Colon (tissue), 2 donors: ENCODE measurements at regions not wholly inside any gene's neighbourhood (a gene's known extent, or its start where the extent isn't known, plus 50 kb on each side); places are given as distances from the start of the nearest gene placed in this dataset.

Source experiments
- FAIRE-seq: peaks from 2 replicates; lab custom pipeline; 2012; peaks lifted over from hg19 to GRCh38; lab: Jason Lieb, UNC
- donor health status: control.
- donor health status: control.

DNA sequence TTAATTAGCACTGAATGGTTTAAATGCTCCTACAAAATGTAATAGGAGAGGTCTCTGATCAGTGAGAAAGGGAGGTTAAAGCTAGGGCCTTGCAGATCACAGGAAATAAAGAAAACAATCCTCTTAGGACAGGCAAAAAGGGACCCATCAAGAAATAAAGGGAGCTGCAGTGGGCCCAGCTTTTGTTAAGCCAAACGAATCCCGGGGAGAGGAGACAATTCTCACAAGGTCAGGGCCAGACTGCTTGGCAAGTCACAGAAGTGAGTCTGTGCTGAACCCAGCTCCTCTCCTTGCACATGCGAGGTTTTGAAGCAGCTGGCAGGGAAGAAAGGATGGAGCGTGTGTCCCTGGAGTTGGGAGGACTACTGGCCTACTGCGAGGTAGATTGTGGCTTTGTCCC, 285.8 kb downstream of the COG6 start:
- FAIRE-seq, result no peak

DNA sequence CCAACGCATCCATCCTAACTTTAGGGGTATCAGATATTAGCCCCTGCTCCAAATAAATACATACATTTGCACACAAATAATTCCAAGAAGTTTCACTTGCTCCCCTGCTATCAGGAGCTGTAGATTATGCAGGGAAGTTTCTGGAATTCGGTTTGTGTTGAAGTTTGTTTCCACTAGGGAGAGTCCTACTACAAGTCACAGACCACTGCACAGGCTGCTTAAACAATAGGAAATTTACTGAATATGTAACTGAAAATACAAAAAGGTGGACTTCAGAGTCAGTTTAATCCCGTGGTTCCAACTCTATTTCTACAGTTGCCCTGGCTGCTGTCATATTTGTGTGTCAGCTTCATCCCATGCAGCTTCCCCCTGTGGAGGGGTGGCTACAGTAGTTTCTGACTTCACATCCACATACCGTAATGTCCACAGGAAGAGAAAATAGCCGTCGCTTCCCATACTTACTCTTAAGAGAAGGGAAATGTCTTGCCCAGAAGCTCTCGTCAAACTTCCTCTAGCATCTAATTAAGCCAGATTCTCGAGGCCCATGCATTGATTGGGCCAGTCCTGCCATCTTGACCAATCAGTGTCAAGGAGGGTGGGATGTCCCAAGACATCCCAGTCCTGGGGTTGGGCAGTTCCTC, 286.6 kb downstream of the COG6 start:
- no peak for FAIRE-seq

DNA sequence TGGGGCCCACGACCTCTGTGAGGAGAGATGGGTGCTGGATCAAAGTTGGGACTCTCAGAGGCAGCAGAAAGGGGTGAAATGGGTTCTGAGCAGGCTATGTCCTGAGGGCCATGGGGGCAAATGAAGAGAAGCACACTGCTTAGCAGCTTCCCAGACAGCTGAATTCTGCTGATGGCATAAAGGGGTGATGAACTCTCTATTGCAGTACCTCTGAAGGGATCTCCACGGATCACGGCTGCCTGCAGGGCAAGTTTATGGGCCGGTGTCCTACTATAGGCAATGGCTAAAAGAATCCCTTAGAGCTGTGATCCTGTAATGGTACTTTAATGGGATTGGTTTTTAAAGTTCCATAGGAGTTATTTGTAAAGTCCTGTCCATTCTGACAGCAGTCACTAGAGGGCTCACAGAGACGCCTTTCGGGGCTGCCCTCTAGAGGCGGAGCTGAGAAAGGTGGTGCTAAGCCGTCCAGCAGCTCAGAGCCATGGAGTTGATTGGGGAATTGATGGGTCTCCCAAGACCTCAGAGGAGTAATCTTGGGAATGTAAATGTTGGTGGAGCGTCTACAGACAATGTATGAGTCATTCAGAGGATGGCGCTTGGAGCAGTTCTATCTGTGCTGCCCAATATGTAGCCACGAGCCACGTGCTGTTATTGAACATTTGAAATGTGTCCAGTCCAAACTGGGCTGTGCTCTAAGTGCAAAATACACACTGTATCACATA, 287.3 kb downstream of the COG6 start:
- FAIRE-seq, result no peak

DNA sequence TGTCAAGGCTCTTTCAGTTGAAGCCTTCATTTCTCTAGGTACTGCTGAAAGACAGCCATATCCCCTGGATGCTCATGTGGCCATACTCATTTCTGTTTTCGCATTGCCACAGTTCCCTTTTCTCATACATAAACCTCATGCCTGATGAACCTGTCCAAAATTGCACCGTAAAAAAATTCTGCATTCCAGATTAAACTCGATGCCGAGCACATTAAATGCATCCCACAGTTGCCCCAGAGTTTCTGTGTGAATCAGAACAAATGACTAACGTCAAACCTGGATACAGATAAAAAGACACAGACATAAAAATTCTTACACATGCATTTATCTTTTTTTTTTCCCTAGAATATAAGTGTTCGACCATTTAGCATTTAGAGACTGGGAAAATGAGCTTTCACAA, 288.2 kb downstream of the COG6 start:
- FAIRE-seq, result no peak

DNA sequence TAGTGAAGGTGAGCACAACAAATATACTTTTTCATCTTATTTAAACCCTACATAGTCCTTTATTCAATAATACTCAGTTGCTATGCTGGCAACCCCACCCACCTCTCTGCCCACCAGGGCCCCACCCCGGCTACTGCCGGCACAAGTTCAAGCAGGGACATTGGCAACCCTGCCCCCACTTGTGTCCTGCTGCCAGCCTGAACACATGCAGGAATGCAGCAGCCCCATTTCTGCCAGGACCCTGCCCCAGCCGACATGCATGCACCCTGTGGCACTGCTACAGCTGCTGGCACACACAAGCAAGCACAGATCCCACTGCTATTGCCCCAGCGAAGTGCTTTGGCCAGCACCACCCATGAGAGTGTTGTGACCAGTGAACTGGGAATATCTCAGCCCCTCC, 289.8 kb downstream of the COG6 start:
- FAIRE-seq, result no peak

DNA sequence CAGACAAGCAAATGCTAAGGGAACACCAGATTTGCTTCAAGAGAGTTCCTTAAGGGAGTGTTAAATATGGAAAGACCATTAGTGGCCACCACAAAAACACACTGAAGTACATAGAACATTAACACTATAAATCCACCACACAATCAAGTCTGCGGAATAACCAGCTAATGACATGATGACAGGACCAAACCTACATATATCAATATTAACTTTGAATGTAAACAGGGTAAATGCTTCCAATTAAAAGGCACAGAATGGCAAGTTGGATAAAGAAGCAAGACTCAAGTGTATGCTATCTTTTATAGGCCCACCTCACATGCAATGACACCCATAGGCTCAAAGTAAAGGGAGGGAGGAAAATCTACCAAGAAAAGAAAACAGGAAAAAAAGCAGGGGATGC, 291.3 kb downstream of the COG6 start:
- no peak for FAIRE-seq

DNA sequence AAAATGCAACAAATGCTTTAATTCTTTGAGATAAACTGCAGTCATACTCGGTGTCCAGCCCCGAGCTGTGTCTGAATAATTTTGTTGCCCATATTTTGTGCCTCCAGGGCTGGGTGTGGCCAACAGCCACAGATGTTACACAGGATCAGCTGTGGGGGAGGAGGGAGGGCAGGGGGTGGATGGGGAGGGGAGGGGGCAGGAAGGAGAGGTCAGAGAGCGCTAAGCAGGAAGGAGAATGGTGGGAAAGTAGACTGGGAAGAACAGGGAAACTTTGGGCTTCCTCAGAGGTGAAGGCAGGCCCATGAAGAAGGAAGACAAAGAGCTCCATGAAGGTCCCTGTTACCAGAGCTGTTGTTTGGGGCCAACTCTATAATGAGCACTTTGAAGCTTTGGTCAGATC, 295.8 kb downstream of the COG6 start:
- no peak for FAIRE-seq

DNA sequence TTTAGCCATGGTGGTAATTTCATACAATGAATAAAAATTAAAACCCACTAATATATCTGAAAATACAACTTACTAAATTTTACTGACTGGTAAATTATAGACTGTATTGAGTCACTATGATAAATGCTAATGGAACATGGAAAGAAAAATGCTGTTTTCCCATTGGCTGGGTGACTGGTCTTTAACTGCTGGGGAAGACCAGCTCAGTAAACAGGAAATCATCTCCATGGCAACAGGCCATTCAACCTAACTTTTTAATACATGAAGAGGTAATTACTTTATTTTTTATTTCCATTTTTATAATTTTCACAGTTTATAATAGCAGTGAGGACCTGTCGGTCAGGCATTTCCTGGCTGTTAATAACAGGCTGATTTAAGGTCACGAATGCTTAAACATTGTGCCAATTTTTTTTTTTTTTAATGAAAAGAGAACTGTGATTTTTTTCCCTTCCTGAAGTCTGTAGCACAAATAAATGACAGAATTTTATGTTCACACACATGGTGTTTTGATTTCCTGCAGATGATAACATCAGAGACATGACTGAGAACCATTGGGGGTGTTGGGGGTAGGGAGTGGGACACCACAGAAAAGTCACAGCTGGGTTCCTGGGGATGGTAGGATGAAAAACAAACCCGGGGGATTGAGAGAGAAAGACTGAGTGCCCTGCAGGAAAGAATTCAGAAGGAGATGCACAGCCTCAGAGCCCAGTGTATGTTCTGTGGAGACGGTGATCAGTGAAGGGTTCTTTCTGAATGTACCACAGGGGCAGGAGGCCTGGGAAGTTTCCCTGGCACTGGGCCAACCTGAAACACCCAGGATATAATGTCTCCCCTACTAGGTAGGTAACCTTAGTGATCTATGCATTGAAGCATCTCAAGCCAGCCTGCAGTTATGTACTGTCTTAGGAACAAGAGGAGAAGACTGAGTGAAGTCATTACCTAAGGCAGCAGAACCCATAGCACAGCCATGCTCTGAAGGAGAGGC, 297.1 kb downstream of the COG6 start:
- FAIRE-seq, result no peak

DNA sequence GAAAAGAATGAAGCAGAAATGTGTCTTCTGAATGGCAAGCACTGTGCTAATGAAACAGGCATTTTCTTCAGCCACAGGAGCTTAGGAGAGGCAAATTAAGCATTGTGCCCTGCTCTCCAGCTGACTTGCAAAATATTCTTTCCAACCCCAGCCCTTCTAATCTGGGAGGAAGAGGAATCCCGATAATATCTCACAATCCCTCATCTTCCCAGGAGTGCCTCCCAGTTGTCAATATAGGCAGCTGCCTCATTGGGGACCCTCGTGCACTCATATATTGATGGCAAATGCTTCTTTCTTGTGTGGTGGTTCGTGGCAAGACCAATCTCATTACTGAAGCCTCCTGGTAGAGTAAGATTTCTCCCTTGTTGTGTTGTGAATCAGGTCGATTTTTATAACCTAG, 299.0 kb downstream of the COG6 start:
- no peak for FAIRE-seq

DNA sequence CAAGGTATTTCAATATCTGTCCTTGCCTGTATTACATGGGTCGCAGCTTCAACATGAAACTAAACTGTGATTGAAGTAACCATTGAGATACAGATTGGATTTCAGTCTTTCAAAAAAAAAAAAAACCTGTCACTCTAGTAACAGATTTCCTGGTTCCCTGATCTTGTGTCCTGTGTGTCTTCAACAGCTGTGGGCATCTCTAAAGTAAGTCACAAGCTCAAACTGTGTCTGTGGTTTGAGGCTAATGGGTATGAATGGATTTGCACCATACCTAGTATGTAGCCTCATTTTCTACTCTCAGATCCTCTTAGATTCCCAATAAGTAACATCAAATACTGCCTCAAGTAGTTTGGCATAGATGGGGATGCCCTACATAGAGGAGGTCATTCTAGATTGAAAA, 300.1 kb downstream of the COG6 start:
- no peak for FAIRE-seq

DNA sequence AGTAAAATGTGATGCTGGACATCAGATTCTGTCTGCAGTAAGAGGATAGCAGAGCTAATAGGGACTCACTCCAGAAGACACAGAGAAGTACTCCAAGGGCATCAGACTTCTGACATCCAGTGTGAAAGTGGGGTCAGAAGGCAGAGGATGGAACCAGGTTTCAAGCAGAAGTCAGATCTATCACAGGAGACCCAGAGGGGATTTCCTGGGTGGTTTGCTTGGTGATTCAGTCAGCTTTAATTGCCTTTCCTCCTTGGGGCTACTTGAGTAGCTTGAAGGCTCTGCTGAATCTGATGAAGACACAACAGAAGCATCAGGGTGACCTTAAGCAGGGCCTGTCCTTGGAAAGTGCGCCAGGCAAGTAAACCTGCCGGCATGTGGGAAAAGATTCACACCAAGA, 300.6 kb downstream of the COG6 start:
- FAIRE-seq, result no peak

DNA sequence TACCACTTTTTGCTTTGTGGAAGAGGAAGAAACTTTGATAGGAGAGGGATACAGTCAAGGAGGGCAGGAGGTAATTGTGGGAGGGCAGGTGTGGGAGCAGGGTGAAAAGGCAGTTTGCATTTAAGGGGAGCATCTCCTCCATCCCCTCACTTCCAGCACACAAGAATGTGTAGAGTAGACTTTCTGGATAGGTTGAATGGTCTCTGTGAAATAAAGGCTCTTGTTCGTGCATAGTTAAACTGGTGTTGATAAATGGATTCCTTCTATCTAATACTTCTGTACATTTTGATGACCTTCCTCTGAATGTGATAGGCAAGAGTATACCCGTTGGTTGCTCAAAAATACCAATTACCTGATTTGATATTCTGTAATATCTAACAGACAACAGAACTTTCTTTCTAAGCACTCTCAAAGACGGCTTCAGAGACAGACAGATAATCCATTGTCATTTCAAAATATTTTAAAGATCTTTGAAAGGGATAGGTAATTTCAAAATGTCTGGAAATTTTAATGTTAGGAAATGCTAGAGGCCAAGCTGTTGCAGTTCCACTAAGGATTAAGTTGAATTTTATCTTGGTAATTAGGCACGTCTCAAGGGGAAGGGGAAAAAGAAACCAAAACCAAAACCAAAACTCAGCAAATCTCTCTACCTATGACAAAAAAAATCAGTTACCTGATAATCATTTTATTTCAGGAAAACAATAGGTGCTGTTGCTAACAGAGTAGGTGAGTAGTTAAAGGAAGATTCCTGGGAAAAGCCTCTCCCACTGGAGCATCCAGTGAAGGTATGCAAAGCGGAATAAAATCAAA, 302.6 kb downstream of the COG6 start:
- no peak for FAIRE-seq

DNA sequence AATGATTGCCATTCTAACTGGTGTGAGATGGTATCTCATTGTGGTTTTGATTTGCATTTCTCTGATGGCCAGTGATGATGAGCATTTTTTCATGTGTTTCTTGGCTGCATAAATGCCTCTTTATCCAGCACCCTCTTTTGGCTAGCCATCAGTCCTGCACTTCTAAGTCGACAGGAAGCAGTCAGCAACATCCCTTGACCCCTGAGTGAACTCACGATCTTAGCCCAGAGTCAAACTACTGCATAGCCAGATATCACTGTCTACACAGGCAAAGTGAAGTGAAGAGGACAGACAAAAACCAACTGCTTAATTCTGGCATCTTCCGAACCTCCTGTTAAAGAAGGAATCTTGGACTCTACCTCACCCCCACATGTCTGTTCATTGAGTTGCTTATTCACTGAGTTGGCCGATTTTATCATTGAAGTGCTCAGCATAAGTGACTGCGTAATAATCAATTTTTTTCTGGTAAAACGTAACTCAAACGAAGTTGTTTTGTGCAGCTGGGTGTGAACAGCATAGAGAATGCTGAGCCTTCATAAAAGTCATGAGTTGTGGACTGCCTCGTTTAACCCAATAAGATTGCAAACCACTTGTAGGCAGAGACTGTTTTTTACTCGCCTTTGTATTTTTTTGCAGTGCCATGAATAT, 304.2 kb downstream of the COG6 start:
- no peak for FAIRE-seq

DNA sequence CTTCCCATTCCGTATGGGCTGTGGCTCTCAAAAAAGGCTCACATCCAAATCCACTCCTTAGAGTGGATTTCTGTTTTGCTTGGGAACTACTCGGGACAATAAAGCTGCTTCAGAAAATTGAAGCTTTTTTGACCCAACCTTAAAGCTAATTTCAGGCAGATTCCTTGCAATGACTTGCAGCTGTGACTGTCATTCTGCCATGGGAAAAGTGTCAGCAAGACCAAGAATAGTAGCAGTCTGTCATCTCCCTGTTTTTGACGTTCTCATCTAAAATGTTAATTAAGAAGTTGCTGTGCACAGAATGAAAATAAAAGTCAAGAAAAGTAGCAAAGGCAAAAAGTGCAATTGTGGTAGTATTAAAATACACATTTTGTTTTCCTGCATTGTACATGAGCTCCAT, 304.7 kb downstream of the COG6 start:
- FAIRE-seq, result no peak

DNA sequence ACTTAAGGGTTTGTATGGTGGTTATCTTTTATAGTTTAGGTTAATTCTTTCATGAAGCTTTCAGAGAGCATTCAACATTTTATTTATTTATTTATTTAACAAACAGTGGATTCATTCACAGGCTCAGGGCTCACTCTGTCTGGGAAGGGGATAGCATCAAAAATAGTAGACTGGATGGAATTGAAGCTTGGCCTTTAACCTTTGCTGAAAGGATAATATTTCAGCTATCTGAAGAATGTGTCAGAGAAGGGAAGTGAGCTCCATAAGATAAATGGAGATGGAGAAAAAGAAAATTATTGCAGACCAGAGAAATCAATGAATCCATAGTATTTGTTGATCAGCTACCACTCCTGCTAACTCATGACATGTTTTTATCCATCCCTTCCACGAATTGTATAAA, 305.6 kb downstream of the COG6 start:
- FAIRE-seq, result no peak

DNA sequence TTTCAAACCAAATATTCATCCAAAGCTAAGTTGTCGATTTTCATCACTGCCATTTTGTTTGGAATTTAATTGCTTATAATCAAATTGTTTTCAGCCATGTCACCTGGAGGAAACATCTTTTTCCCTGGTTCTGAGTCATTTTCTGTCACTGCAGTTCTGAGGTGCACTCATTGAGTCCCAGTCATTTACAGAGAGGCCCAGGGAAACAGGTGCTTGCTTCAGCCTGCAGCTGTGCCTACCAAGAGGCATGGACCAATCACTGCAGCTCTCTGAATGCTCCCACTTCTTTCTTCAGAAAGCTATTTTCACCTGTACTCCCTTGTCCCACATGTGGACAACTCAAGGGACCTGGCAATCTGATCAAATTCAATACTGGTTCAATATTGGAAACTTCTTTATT, 308.1 kb downstream of the COG6 start:
- FAIRE-seq, result no peak

DNA sequence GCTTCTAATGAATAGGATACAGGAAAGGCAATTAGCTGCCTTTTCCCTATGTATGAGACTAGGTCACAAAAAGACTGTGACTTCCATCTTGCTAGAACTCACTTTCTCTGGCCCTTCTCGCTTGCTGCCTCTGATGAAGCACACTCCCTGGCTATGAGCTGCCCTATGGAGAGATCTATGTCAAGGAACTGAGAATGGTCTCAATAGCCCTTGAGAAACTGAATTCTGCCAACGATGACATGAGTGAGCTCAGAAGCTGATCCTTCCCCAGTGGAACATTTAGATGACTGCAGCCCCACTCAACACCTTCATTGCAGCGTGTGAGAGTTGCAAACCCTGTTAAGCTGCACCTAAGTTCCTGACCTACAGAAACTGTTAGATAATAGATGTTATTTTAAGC, 309.8 kb downstream of the COG6 start:
- FAIRE-seq, result no peak

DNA sequence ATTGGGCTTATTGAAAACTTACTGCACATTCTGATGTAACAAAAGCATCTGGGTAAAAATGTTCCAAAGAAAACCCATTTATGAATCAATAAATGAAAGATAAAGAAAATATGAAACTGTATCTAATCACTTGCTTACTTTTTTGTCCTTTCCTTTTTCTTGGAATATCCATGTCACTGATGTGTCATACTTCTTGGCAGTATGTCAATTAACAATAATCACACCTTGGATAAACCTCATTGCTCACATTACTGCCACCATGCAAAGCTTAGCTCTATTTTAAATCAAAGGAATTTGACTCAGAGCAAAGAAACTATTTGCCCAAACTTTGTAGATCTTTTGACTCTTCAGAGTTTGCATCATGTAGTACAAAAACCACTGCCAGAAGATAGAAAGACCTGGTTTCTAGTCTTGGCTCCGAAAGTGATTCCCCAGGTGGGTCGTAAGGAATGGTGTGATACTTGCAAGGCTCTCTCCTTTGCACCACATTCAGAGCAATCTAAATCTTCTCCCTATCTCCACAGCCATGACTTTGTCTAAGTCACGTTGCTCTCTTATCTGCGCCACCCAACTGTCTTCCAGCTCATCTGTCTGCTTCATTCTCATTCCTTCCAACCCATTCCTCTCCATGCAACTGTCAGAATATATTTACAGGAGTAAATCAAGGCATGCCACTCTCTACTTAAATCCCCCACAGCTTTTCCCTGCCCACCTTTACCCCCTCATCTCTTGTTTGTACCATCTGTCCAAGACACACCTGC, 311.9 kb downstream of the COG6 start:
- FAIRE-seq, result no peak

DNA sequence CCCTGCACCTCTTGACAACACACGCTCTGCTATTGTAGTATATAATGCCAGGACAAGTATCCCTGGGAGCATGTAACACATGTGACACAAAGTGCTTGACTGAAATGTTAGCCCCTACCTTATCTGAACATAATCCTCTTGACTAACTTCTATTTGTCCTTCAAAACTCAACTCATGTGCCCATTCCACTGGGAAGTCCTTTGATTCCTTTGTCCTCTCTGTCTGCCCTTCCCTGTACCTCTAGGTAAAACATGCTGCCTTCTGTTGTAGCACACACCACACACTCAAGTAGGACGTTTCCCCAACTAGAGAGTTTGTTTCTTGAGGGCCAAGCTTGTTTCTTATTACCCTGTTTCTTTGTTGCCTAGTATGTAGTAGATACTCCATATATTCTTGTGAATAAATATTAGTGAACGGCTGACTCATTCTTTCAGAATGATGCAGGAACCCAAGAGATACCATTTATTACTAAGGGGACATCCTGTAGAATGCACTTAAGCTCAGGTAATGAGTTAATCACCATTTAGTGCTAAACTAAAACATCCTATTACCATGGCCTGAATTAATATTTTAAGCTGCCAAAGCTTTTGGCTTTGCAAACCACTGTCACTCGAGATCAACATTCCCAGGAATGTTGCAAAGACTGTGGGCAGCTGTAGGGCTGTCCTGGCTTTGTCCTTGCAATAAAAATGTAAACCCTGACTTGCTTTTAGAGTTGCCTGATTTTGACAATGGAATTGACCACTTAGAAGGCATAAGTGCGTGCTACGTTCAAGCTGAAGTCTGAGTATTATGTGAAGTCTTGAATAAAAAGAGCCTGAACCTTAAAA, 313.4 kb downstream of the COG6 start:
- FAIRE-seq, result no peak
